Lung (tissue), 11 donors: ENCODE measurements at regions not wholly inside any gene's neighbourhood (a gene's known extent, or its start where the extent isn't known, plus 50 kb on each side); places are given as distances from the start of the nearest gene placed in this dataset.

Source experiments
- ATAC-seq: fragments of 200-7000 bp; cut with Tn5 transposase; one replicate; pipeline ENCODE4 v1.9.1; 2020; ENCODE audit warnings: moderate number of reproducible peaks; ENCODE audit not compliant: insufficient read depth, low FRiP score
- DNase-seq, 3 donors: peaks; one replicate each; pipeline ENCODE4 v3.0.0-alpha.2; 2013 to 2017
- H3K27ac ChIP-seq, 2 donors: one replicate each; pipeline ENCODE4 v1.5.1; 2013; ENCODE audit warnings: mild to moderate bottlenecking in 2 of 2, moderate library complexity in 2 of 2, control low read depth in 1 of 2, inconsistent platforms in 1 of 2, low read depth in 1 of 2, low read length in 1 of 2
- H3K27me3 ChIP-seq, 3 donors: one replicate each; pipeline ENCODE4 v1.5.1; 2013; ENCODE audit warnings: low read length in 2 of 3; ENCODE audit not compliant: control insufficient read depth in 3 of 3, insufficient read depth in 3 of 3
- H3K36me3 ChIP-seq, 4 donors: one replicate each; pipeline ENCODE4 v1.5.1; 2013; ENCODE audit warnings: low read length in 4 of 4, mild to moderate bottlenecking in 1 of 4, moderate library complexity in 1 of 4; ENCODE audit not compliant: control insufficient read depth in 4 of 4, insufficient read depth in 4 of 4
- H3K4me1 ChIP-seq, 5 donors: one replicate each; pipeline ENCODE4 v1.5.1; 2013; ENCODE audit warnings: low read length in 5 of 5, mild to moderate bottlenecking in 2 of 5, moderate library complexity in 1 of 5; ENCODE audit not compliant: control insufficient read depth in 5 of 5, insufficient read depth in 5 of 5
- H3K4me3 ChIP-seq: one replicate; pipeline ENCODE4 v1.5.1; 2013; ENCODE audit warnings: mild to moderate bottlenecking, control low read depth, moderate library complexity
- H3K9ac ChIP-seq, 2 donors: one replicate each; pipeline ENCODE4 v1.5.1; 2013; ENCODE audit warnings: low read length in 2 of 2, control low read depth in 1 of 2; ENCODE audit not compliant: insufficient read depth in 1 of 2
- H3K9me3 ChIP-seq, 4 donors: one replicate each; pipeline ENCODE4 v1.5.1; 2013; ENCODE audit warnings: low read length in 3 of 4, mild to moderate bottlenecking in 1 of 4, moderate library complexity in 1 of 4; ENCODE audit not compliant: control insufficient read depth in 4 of 4, insufficient read depth in 3 of 4
- CTCF ChIP-seq: IDR thresholded peaks from 2 replicates; pipeline ENCODE4 v1.5.1; 2012; ENCODE audit warnings: mild to moderate bottlenecking; ENCODE audit errors: control extremely low read depth, extremely low read depth
- WGBS, 2 donors: extraction: QIAGEN DNeasy Blood & Tissue Kit; methylation state at CpG; one replicate each; pipeline ENCODE4 v1.1.7; 2013; 5-methylcytosine and 5-hydroxymethylcytosine counted together
- donor health status: control.
- donor health status: control.
- donor health status: Bipolar disorder and iron deficiency.
- donor health status: healthy.
- donor health status: DM: yes; HTN: yes; CAD: no.

GRCh38 chr2:209348433-209348832 lies 75.4 kb upstream of the MAP2 start:
- WGBS, 2 donors = 54 to 55% methylated on average over 6 of the region's 6 CpGs
- DNase-seq = no peak
- no peak overlapping the region for H3K9ac ChIP-seq
- TF ChIP-seq CTCF = no peak
- no peaks in the 10 kb centered on the region for H3K27me3 ChIP-seq
- H3K4me3 ChIP-seq = no peak overlapping the region
- H3K27ac ChIP-seq = no peak overlapping the region
- no peaks in the 10 kb centered on the region for H3K36me3 ChIP-seq
- no peaks in the 10 kb centered on the region for H3K9me3 ChIP-seq
- H3K4me1 ChIP-seq = no peaks in the 10 kb centered on the region
- ATAC-seq = no peak

GRCh38 chr2:209351636-209352035 lies 72.2 kb upstream of the MAP2 start:
- Histone ChIP-seq H3K27ac (no peak overlapping the region), H3K4me3 (no peak overlapping the region), H3K27me3 (no peaks in the 10 kb centered on the region), H3K36me3 (no peaks in the 10 kb centered on the region), H3K9me3 (no peaks in the 10 kb centered on the region), H3K9ac (no peak overlapping the region), H3K4me1 (no peaks in the 10 kb centered on the region)
- WGBS, 2 donors = 59 to 80% methylated on average over 3 of the region's 3 CpGs
- ATAC-seq = no peak
- no peak for DNase-seq
- no peak for TF ChIP-seq CTCF

- Histone ChIP-seq H3K4me3 (no peak overlapping the region), H3K36me3 (no peaks in the 10 kb centered on the region), H3K27ac (no peak overlapping the region), H3K27me3 (no peaks in the 10 kb centered on the region), H3K4me1 (no peaks in the 10 kb centered on the region), H3K9ac (no peak overlapping the region), H3K9me3 (no peaks in the 10 kb centered on the region)
- TF ChIP-seq CTCF = no peak
- ATAC-seq (no peak), DNase-seq (no peak)
- 81 to 87% methylated on average over 2 of the region's 2 CpGs for WGBS, 2 donors
Observed at GRCh38 chr2:209358992-209359391, 64.9 kb upstream of the MAP2 start.

- Histone ChIP-seq H3K9ac (no peak overlapping the region), H3K9me3 (no peaks in the 10 kb centered on the region), H3K4me3 (no peak overlapping the region), H3K27ac (no peak overlapping the region), H3K4me1 (peaks cover 0 to 2% (median 0%) of the 10 kb centered on the region in 5 donors), H3K36me3 (no peaks in the 10 kb centered on the region), H3K27me3 (no peaks in the 10 kb centered on the region)
- DNase-seq (no peak), ATAC-seq (no peak)
- no peak for TF ChIP-seq CTCF
- WGBS, 2 donors = 91 to 93% methylated on average over 1 of the region's 1 CpG
Observed at GRCh38 chr2:209367075-209367747, 56.6 kb upstream of the MAP2 start.
